ES-I3 (cell line): ENCODE measurements at regions not wholly inside any gene's neighbourhood (a gene's known extent, or its start where the extent isn't known, plus 50 kb on each side); places are given as distances from the start of the nearest gene placed in this dataset.

Experiments
- H3K36me3 ChIP-seq: 2 replicates; pipeline ENCODE4 v1.6.1; 2013; ENCODE audit warnings: mild to moderate bottlenecking, low read length, control low read depth, moderate library complexity; ENCODE audit not compliant: insufficient read depth
- H3K4me1 ChIP-seq: 2 replicates; pipeline ENCODE4 v1.6.1; 2013; ENCODE audit warnings: mild to moderate bottlenecking, control low read depth, low read length; ENCODE audit not compliant: insufficient read depth
- H3K9ac ChIP-seq: 2 replicates; pipeline ENCODE4 v1.6.1; 2013; ENCODE audit warnings: low read depth, mild to moderate bottlenecking, low read length, moderate library complexity
- H3K9me3 ChIP-seq: 2 replicates; pipeline ENCODE4 v1.6.1; 2013; ENCODE audit warnings: mild to moderate bottlenecking, low read length, moderate library complexity; ENCODE audit not compliant: control insufficient read depth, insufficient read depth

DNA sequence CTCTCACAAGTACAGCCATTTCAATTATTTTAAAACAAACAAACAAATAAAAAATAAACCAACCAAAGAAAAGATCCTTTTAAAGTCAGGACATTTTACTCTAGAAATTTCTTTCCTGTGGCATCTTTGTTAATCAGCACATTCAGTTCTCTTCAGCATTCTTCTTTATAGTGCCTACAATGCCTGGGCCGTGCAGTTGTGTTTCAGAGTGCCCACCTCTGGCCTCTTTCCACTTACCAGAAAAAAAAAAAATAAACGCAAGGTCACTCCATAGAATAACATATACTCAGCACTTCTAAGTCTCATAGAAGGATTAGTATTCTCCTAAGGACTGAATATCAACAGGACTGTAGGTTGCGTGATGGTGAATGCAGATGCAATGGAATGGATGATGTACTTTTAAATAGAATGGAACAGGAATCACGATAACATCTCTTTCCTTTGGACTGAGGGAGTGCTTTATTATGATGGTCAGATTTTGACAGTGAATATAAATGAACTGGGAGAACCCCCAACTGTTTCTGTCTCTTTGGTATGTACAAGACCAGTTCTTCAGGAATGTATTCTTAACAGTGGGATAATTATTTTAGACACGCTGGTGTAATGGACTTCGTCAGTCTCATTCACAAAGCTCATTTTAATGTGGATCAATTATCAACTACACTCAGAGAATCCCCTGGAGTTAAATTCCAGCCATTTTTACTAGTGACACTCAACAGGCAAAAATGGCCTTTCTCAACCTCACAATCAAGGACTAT is 125.0 kb upstream of the NBEA start:
- H3K9me3 ChIP-seq: no peaks in the 10 kb centered on the region
- no peaks in the 10 kb centered on the region for H3K36me3 ChIP-seq
- no peak overlapping the region for H3K9ac ChIP-seq

GRCh38 chr13:34822650-34823049 is 119.4 kb upstream of the NBEA start:
- Histone ChIP-seq H3K4me1 (no peaks in the 10 kb centered on the region), H3K9me3 (no peaks in the 10 kb centered on the region), H3K9ac (no peak overlapping the region), H3K36me3 (no peaks in the 10 kb centered on the region)

More for the DNA sequence above, 125.0 kb upstream of the NBEA start:
- peaks cover 15% of the 10 kb centered on the region for H3K4me1 ChIP-seq

GRCh38 chr13:34826432-34826831 is 115.6 kb upstream of the NBEA start:
- H3K9me3 ChIP-seq: no peaks in the 10 kb centered on the region
- no peaks in the 10 kb centered on the region for H3K36me3 ChIP-seq
- H3K9ac ChIP-seq: no peak overlapping the region
- H3K4me1 ChIP-seq: no peaks in the 10 kb centered on the region

- Histone ChIP-seq H3K9ac (no peak overlapping the region), H3K9me3 (peaks cover 2% of the 10 kb centered on the region; the same call in 1 of the 2 replicates), H3K4me1 (no peaks in the 10 kb centered on the region), H3K36me3 (no peaks in the 10 kb centered on the region)
These were observed 108.4 kb upstream of the NBEA start for GRCh38 chr13:34833562-34834182.

DNA sequence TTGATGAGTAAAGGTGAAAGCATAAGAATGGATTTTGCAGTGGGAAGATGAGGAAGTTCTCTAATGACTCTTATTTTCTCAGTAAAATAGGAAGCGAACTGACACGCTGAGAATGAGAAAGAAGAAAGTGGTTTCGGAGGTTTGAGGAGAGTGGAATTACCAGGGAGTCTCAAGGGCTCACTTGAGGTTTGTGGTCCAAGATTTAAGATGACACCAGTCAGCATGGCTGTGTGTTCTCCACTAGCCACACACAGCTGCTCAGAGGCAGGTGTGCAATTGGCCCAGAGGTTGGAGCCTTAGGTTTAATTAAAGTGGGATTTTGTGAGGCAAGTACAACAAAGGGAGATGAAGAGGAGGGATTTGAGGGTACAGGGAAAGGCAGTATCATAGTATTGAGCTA is 99.6 kb upstream of the NBEA start:
- Histone ChIP-seq H3K9me3 (no peaks in the 10 kb centered on the region), H3K9ac (no peak overlapping the region), H3K36me3 (no peaks in the 10 kb centered on the region), H3K4me1 (no peaks in the 10 kb centered on the region)

DNA sequence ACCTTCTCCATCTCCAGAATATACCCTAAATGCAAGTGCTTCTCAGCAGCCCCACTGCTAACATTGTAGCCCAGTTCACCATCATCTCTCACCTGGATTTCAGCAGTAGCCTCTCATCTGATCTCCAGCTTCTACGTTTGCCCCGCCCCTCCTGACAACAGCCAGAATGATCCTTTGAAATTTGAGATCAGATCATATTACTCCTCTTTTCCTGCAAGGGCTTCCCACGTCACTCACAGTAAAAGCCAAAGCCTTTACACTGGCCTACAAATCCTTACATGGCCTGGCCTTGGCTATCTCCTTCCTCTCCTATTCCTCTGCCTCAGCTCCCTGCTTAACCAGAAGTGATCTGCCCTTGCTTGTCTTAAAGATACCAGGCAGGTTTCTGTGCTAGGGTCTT is 94.3 kb upstream of the NBEA start:
- Histone ChIP-seq H3K4me1 (no peaks in the 10 kb centered on the region), H3K9ac (no peak overlapping the region), H3K36me3 (no peaks in the 10 kb centered on the region), H3K9me3 (no peaks in the 10 kb centered on the region)

GRCh38 chr13:34849406-34849805 is 92.7 kb upstream of the NBEA start:
- H3K36me3 ChIP-seq: no peaks in the 10 kb centered on the region; the same call in 1 of the 2 replicates
- no peaks in the 10 kb centered on the region for H3K4me1 ChIP-seq
- H3K9ac ChIP-seq: no peak overlapping the region
- no peaks in the 10 kb centered on the region for H3K9me3 ChIP-seq

DNA sequence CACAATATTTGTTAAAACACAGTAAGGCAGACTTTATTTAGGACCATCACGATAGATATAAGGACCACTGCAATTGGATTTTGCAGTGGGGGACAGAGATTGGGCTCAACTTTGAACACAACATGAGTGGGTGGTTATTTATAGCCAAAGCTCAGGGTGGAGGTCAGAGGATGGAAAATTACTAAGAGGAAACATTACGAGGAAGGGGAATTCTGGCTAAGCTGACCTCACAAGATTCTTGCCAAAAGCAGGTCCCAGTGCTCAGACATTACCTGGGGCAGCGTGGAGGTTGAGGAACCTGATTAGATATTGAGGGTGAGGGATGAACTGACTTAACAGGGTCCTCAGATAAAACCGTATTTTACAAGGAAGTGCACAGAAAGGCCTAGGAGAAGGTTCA is 88.9 kb upstream of the NBEA start:
- no peaks in the 10 kb centered on the region for H3K4me1 ChIP-seq
- no peak overlapping the region for H3K9ac ChIP-seq
- H3K9me3 ChIP-seq: no peaks in the 10 kb centered on the region
- H3K36me3 ChIP-seq: no peaks in the 10 kb centered on the region; the same call in 1 of the 2 replicates

- Histone ChIP-seq H3K9ac (no peak overlapping the region), H3K36me3 (no peaks in the 10 kb centered on the region; the same call in 1 of the 2 replicates), H3K4me1 (no peaks in the 10 kb centered on the region), H3K9me3 (no peaks in the 10 kb centered on the region)
These were observed 84.3 kb upstream of the NBEA start for GRCh38 chr13:34857558-34858325.

GRCh38 chr13:34862311-34862710 is 79.8 kb upstream of the NBEA start:
- no peaks in the 10 kb centered on the region for H3K9me3 ChIP-seq
- H3K36me3 ChIP-seq: no peaks in the 10 kb centered on the region
- H3K4me1 ChIP-seq: peaks cover 3% of the 10 kb centered on the region
- H3K9ac ChIP-seq: no peak overlapping the region

DNA sequence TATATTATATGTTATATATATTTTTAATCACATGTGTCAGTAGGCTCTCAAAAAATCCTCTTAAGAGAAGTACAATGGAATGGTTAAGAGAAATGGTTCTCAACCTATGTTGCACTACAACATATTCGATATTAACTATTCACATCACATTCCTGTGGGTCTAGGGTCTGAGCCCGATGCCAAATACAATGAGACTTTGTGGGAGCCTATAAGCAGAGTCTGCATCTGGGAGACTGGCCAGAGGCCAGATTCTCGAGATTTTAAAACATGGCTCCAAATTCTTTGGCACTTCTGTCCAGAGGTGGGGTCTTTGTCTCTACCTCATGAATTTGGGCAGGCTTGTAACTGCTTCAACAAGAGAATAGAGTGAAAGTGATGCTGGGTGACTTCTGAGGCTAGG is 79.4 kb upstream of the NBEA start:
- Histone ChIP-seq H3K4me1 (peaks cover 3% of the 10 kb centered on the region), H3K9ac (no peak overlapping the region), H3K36me3 (no peaks in the 10 kb centered on the region), H3K9me3 (no peaks in the 10 kb centered on the region)

GRCh38 chr13:34863360-34864135 is 78.5 kb upstream of the NBEA start:
- Histone ChIP-seq H3K4me1 (peaks cover 6% of the 10 kb centered on the region), H3K9ac (no peak overlapping the region), H3K36me3 (no peaks in the 10 kb centered on the region), H3K9me3 (no peaks in the 10 kb centered on the region)

DNA sequence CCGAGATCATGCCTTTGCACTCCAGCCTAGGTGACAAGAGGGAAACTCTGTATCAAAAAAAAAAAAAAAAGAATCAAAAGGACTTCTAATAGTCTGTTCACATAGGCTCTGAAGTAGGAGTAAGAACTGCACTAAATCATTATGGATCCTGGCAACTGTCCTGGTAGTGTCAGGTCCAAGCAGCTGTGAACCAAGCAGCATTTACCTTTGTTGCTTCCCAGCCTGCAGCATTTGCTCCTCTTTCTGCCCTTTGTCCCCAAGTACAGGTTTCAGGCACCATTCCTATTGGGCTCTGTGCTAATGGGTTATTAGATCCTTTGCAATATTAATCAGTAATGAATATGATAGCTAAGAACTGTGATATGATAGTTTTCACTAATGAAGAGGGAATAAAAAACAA is 77.4 kb upstream of the NBEA start:
- Histone ChIP-seq H3K9ac (no peak overlapping the region), H3K36me3 (no peaks in the 10 kb centered on the region), H3K9me3 (no peaks in the 10 kb centered on the region), H3K4me1 (peaks cover 6% of the 10 kb centered on the region)

DNA sequence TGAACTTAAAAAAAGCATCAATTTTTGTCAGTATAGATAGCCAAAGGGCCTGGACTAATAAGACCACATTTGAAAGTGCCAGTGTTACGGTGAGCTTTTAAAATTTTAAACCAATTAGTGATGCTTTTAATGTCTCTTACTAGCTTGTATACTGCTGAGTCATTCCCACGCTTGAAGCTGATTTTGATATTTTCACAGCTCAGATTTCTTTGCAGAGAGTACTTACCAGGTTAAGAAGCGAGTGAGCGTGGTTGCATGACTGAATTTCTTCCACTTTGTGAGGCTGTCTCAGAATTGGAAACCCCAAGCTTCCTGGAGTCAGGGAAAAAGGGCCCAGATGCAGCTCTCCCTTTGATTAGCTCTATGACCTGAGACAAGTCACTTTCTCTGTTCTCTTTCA is 74.5 kb upstream of the NBEA start:
- H3K9ac ChIP-seq: no peak overlapping the region
- H3K4me1 ChIP-seq: peaks cover 6% of the 10 kb centered on the region
- no peaks in the 10 kb centered on the region for H3K36me3 ChIP-seq
- H3K9me3 ChIP-seq: no peaks in the 10 kb centered on the region
